NCI-H1105 (cell line): ENCODE measurements at regions not wholly inside any gene's neighbourhood (a gene's known extent, or its start where the extent isn't known, plus 50 kb on each side); places are given as distances from the start of the nearest gene placed in this dataset.

Experiments
- DNase-seq: peaks from one replicate; lab custom pipeline; 2025; lab: John Stamatoyannopoulos, UW

DNA sequence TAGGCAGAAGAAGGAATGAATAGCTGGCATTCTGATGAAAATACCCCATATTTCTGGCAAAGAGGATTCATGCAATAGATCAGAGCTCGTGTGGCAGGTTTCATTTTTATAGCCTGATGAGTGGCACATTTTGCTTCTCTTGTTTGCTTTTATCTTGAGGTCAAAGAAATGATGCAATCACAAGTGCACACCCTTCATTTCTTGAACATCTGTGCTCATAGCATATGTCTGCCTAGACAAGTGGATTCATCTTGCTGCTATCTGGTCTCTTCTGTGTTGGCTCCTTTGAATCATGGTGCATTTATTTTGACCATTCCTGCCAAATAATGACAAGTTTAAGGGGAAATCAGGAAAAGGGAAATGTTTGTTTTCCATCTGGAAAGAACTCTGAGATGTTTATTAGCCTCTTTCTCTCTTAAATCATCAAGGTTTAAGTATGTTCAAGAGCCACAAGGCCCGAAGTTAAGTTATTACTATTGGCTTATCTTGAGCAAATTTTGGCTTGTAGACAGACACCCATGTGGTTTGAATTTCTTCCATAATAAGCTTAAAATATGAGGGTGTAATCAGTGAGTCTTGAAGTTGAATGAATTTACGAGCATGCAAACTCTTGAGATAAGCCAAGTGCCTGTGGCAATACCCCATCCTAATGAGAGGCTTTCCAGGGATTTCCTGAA is 59.3 kb upstream of the HS3ST1 start:
- DNase-seq: no peak

DNA sequence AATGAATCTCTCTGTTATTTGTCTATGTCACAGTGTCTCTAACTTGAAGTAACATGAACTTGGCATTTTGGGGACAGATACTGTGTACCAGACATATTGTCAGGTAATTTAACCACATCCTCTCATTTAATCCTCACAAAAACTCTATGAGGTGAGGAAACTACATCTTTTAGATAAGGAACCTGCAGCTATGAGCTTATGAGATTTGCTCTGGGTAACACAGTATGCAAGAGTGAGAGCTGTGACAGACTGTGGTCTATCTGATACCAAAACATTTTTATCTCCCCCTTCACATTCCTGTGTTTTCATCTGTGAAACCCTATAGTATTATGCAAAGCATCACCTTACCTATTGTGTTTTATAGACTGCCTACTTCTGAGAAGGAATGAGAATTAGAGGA is 58.4 kb upstream of the HS3ST1 start:
- no peak for DNase-seq

DNA sequence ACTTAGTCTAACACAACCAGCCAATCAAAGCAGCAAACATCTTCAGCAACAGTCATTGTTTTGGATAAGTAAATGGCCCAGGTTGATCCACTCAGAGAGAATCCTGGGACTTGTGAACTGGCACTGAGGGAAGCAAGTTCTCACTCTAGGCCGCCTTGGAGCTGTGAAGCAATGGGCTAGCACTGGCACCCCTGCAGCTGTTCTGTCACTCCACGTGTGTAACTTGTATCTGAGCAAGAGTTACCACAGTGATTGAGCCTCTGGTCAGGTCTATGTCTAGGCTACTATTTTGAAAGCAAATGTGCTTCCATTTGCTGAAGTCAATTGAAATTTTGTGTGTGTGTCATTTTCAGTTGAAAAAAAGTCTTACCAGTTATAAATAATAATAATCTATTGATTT is 57.2 kb upstream of the HS3ST1 start:
- DNase-seq: no peak

DNA sequence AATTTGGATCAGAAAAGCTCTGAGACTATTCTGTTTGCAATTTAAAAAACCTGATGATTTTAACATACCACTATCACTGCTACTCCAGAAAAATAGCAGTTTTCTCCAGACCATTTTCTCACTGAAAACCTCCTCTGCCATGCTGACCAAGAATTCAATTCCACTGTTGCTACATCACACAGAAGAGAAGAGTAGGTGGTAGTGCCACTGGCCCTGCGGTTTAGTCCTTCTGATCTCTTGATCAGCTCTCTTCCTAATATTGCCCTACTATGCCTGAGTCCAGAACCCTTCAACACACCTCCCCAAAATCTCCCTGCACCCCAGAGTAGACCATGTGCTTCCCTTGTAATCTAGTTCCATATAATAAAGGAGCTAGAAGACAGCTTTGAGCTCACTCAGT is 55.8 kb upstream of the HS3ST1 start:
- no peak for DNase-seq

DNA sequence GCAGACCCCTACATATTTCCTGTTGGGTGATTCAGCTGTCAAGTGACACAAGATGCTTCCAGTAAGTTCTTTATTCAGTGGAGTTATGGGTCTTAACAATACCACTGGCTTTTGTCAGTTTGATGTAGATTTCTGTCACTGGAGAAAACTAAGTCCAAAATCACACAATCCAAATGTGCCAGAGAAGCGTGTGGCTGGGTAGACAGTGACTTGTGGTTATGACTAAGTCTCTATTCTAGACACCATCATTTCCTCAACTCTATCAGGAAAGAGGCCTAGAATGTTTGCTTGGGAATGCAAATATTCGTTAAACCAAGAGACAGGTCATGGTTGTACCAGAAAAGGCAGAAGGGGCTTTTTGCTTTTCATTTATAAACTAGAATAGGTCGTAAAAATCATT is 54.4 kb upstream of the HS3ST1 start:
- no peak for DNase-seq

DNA sequence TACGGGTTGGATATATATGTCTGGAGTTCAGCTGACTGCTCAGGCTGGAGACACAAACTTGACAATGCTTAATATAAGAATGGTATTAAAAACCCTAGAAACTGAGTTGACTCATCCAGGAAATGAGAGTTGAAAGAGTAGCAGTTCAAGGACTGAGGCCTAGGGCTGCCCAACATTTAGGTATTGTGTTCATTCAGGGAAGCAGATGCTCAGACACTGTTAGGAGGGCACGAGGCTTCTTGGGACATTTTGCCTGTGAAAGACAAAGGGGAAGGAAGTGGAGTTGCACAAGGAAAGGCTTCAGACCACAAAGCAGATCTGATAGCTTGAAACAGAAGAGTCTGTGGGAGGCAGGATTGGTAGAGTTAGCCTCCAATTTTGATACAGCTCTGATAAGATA is 52.0 kb upstream of the HS3ST1 start:
- DNase-seq: no peak
